ENCODE measurements at regions not wholly inside any gene's neighbourhood (a gene's known extent, or its start where the extent isn't known, plus 50 kb on each side); places are given as distances from the start of the nearest gene placed in this dataset.

DNA sequence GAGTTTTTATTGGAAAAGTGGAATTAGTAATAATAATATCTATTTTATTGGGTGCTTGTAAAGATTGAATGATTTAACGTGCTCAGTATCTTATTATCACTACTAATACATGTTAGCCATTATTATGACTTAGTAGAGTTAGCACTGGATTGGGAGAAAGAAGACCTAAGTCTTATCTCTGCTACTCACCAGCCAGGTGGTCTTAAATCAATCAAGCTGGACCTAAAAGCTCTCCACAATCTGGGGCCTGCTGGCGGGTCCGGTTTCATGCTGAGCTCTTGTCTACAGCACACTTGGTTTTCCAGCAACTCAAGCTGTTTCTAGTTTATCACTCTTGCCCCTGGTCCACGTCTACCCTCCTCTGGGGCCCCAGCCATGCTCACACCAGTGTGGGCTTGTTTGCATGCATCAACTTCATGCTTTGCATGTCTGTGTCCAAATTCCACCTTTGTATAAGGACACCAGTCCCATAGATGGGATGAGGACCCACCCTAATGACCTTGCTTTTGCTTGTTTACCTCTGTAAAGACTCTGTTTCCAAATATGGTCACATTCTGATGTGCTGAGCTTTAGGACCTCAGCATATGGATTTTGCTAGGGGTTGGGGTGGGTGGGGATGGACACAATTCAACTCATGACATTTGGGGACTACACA, 363.1 kb downstream of the LPIN1 start:
- intact Hi-C loops (cut with DNase I): no loop called here
- ATAC-seq (no peak), DNase-seq (no peak)

DNA sequence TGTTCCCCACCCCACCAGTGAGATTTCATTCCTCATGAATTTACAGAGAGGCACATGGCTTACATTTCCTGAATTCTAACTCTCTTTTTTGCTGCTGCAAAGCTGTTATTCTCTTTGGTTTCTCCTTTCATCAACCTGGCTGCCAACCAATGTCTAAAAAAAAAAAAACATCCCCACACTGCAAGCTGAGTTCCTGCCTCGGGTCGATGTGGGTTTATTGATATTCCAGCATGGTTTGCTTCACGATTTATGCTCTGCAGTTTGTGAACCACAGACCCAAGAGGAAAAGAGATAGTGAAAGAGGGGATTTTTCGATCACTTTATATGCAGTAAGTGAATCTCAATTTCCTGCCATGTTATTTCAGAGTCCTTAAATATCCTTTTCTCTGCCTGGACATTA, 363.6 kb downstream of the LPIN1 start:
- no peak for TF ChIP-seq CTCF (IDR thresholded peaks at IDR 0.05)
- H3K9me3 ChIP-seq: no peaks in the 10 kb centered on the region
- no peak for ATAC-seq
- H3K27ac ChIP-seq: no peak overlapping the region
- H3K27me3 ChIP-seq: no peaks in the 10 kb centered on the region
- H3K36me3 ChIP-seq: no peaks in the 10 kb centered on the region
- no peak overlapping the region for H3K4me3 ChIP-seq
- H3K4me1 ChIP-seq: peaks cover 6% of the 10 kb centered on the region
- no peak for DNase-seq
- intact Hi-C loops (cut with DNase I): no loop called here

More for the DNA sequence above, 363.1 kb downstream of the LPIN1 start:
- no peak for TF ChIP-seq CTCF (IDR thresholded peaks at IDR 0.05)
- Histone ChIP-seq H3K27ac (no peak overlapping the region), H3K27me3 (no peaks in the 10 kb centered on the region), H3K36me3 (no peaks in the 10 kb centered on the region), H3K4me1 (peaks cover 6% of the 10 kb centered on the region), H3K4me3 (no peak overlapping the region), H3K9me3 (no peaks in the 10 kb centered on the region)

DNA sequence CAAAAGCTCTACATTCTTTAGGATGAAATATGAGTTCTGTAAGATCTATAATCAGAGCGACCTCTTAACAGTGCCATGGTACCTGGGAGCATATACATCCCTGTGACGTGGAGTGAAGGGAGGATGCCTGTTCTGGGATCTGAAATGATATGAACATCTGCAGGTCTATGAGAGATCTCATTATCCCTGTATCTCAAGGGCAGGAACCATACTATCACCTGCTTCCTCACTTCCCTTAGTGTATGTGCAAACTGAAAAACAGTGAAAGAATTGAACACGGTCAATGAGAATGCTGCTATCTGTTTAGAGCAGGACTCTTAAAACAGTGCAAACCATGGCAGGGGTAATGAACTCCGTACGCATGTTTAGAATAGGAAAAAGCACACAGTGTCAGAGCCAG, 364.0 kb downstream of the LPIN1 start:
- Histone ChIP-seq H3K27ac (no peak overlapping the region), H3K27me3 (no peaks in the 10 kb centered on the region), H3K9me3 (no peaks in the 10 kb centered on the region), H3K4me3 (no peak overlapping the region), H3K36me3 (no peaks in the 10 kb centered on the region), H3K4me1 (peaks cover 6% of the 10 kb centered on the region)
- no peak for DNase-seq
- intact Hi-C loops (cut with DNase I): no loop called here
- ATAC-seq: no peak
- TF ChIP-seq CTCF (IDR thresholded peaks at IDR 0.05): no peak

GRCh38 chr2:12113412-12113811, 367.0 kb downstream of the LPIN1 start:
- no peak for ATAC-seq
- no peak for TF ChIP-seq CTCF (IDR thresholded peaks at IDR 0.05)

GRCh38 chr2:12114816-12115215, 368.4 kb downstream of the LPIN1 start:
- H3K27ac ChIP-seq: no peak overlapping the region
- no peaks in the 10 kb centered on the region for H3K9me3 ChIP-seq
- no peak for TF ChIP-seq CTCF (IDR thresholded peaks at IDR 0.05)
- H3K36me3 ChIP-seq: no peaks in the 10 kb centered on the region
- intact Hi-C loops (cut with DNase I): no loop called here
- H3K27me3 ChIP-seq: no peaks in the 10 kb centered on the region
- no peak overlapping the region for H3K4me3 ChIP-seq
- no peaks in the 10 kb centered on the region for H3K4me1 ChIP-seq
- no peak for ATAC-seq
- DNase-seq: no peak

More at GRCh38 chr2:12113412-12113811, 367.0 kb downstream of the LPIN1 start:
- Histone ChIP-seq H3K4me3 (no peak overlapping the region), H3K27ac (no peak overlapping the region), H3K9me3 (no peaks in the 10 kb centered on the region), H3K36me3 (no peaks in the 10 kb centered on the region), H3K27me3 (no peaks in the 10 kb centered on the region), H3K4me1 (no peaks in the 10 kb centered on the region)
- no peak for DNase-seq
- intact Hi-C loops (cut with DNase I): no loop called here
